ENCODE measurements at regions not wholly inside any gene's neighbourhood (a gene's known extent, or its start where the extent isn't known, plus 50 kb on each side); places are given as distances from the start of the nearest gene placed in this dataset.

DNA sequence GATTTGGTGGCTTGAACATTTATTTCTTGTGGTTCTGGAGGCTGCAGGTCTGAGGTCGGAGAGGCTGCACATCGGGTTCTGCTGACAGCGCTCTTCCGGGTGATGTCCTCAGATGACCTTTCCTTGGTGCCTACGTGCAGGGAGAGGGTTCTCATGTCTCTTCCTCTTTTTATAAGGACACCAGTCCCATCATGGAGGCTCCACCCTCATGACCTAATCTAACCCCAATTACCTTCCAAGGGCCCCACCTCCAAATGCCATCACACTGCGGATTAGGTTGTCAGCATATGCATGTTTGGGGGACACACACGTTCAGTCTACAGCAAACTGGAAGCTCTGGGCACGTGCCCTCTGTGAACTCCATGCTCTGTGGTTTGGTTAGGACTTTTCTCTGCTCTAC, 338.6 kb downstream of the FGF9 start:
- DNase-seq (ENCODE audit: low read depth) = no peak

- DNase-seq (ENCODE audit: low read depth) = no peak
Observed at GRCh38 chr13:22009937-22010336, 339.1 kb downstream of the FGF9 start.

DNA sequence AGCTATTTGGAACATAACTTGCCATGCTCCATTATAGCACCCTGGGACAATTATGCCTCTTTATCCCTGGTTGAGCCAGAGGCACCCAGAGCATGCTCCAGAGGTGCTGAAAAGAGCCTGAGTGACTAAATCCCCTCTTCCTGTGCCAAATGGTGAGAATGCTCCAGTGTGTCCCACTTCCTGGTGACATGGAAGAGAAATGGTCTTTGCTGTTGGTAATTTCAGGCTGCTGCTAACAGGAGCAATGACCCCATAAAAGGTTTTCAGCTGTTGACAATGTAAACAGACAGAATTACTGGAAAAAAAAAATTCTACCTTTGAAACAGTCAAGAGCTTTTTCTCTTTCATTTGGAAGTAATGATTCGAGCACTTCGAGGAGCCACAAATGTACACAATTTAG, 341.8 kb downstream of the FGF9 start:
- no peak for DNase-seq (ENCODE audit: low read depth)

DNA sequence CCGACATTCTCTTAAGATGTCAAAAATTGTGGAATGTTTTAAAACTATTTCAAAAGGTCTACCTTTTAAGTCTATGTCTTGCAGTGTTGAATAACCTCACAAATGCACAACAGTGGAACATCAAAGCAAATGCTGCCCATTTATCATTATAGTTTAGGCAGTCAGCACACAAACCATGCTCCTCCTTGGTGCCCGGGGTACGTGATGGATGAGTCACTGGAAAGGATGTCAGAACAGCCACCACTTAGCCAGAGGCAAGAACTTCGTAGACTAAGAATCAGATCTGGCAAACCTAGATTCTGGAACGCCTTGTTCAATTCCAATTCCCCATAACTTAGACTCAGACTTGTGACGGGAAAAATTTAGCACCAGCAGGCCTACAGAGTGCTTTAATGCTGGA, 343.6 kb downstream of the FGF9 start:
- DNase-seq (ENCODE audit: low read depth) = no peak

DNA sequence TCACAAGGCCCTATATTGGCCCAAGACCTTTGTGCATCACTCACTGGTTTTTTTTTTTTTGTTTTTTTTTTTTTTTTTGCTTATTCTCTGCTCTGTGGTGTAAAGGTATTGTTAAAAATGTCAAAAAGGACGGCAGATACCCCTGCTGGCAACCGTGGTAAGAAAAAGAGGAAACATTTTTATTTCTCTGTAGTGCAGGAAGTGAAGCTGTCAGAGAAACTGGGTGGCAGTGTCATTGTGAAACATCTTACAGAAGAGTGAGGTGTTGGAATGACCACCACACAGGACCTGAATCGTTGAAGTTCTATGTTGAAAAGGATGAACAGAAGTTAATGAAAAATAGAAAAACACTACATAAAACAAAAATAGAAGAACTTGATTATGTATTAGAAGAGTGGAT, 346.4 kb downstream of the FGF9 start:
- DNase-seq (ENCODE audit: low read depth) = no peak

GRCh38 chr13:22018076-22018835, 347.4 kb downstream of the FGF9 start:
- no peak for DNase-seq (ENCODE audit: low read depth)

- no peak for DNase-seq (ENCODE audit: low read depth)
Observed at GRCh38 chr13:22018836-22019210, 347.9 kb downstream of the FGF9 start.

DNA sequence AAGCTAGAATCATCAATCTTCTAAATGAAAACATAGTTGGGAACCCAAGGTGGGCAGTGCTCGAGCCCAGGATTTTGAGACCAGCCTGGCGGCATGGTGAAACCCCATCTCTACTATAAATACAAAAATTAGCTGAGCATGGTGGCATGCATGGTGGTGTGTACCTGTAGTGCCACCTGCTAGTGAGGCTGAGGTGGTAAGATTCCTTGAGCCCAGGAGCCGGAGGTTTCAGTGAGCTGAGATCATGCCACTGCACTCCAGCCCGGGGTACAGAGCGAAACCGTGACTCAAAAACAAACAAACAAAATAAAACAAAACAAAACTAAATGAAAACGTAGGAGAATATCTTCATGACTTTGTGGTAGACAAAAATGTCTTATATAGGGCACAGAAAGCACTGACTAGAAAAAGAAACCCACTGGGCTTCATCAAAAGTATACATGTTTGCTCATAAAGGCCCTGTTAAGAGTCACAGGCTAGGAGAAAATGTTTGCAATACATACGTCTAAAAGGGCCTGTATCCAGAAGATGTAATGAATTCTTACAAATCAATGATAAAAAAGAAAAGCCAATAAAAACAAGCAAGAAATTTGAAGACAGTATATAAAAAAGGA, 353.6 kb downstream of the FGF9 start:
- no peak for DNase-seq (ENCODE audit: low read depth)

- DNase-seq (ENCODE audit: low read depth) = no peak
Observed at GRCh38 chr13:22027566-22027965, 356.7 kb downstream of the FGF9 start.

DNA sequence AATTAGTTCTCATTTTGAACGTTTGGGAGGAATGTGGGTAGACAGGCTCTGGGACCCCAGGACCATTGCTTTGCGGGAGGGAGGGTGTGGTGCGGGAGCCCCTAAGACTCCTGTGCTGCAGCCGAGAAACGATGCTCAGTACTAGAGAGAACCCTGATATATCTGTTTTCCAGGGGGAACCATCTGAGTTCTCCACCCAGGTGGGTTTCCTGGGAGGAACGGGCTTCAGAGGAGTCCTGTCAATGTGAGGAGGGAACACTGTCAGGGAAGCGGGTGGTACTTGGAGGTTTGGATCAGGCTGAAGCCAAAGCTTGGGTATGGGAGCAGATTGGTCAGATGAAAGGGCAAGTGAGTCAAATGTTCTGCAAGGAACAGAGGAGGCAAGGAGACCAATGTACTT, 358.0 kb downstream of the FGF9 start:
- DNase-seq (ENCODE audit: low read depth) = no peak

DNA sequence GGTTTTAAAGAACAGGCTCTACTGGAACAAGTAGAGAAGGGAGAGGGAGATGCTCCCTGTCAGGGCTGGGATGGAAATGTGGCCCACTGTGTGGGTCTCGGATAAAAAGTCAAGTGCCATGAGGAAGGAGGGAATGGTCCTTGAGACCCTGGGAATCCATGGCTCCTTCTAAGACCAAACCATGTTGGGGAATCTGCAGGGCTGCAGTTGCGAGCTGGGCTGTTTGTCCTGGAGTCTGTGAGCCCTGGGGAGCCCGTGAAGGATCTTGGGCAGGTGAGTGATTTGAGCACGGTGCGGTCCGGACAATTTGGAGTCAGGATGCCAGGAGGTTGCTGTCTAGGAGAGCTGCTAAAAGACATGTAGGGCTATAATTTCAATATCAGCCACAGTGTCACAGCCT, 359.4 kb downstream of the FGF9 start:
- DNase-seq (ENCODE audit: low read depth) = no peak

GRCh38 chr13:22031702-22032286, 360.9 kb downstream of the FGF9 start:
- no peak for DNase-seq (ENCODE audit: low read depth)

DNA sequence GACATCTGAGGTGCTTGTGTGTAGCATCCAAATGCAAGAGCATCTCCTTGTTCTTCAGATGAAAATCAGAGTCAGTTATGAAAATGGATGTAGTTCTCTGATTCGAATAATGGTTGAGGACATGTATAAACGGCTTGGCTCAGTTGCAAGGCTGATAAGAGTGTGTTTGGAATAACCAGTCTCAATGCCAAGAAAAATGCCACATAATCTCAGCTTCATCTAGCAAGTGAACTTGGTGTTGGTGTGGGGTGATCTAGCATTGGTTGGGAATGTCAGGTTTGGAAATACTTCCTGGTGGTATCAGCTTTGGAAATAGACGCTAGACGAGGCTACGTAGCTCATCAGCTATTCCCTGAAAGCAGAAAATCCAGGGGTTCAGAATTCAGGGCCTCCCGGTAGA, 362.0 kb downstream of the FGF9 start:
- DNase-seq (ENCODE audit: low read depth) = no peak

GRCh38 chr13:22039961-22040360, 369.1 kb downstream of the FGF9 start:
- no peak for DNase-seq (ENCODE audit: low read depth)

- DNase-seq (ENCODE audit: low read depth) = no peak
Observed at GRCh38 chr13:22040810-22041364, 370.0 kb downstream of the FGF9 start.

- no peak for DNase-seq (ENCODE audit: low read depth)
Observed at GRCh38 chr13:22041741-22042140, 370.9 kb downstream of the FGF9 start.

GRCh38 chr13:22047082-22047784, 376.4 kb downstream of the FGF9 start:
- DNase-seq (ENCODE audit: low read depth) = no peak

GRCh38 chr13:22047785-22048104, 376.9 kb downstream of the FGF9 start:
- DNase-seq (ENCODE audit: low read depth) = no peak

- no peak for DNase-seq (ENCODE audit: low read depth)
Observed at GRCh38 chr13:22049384-22049783, 378.5 kb downstream of the FGF9 start.

DNA sequence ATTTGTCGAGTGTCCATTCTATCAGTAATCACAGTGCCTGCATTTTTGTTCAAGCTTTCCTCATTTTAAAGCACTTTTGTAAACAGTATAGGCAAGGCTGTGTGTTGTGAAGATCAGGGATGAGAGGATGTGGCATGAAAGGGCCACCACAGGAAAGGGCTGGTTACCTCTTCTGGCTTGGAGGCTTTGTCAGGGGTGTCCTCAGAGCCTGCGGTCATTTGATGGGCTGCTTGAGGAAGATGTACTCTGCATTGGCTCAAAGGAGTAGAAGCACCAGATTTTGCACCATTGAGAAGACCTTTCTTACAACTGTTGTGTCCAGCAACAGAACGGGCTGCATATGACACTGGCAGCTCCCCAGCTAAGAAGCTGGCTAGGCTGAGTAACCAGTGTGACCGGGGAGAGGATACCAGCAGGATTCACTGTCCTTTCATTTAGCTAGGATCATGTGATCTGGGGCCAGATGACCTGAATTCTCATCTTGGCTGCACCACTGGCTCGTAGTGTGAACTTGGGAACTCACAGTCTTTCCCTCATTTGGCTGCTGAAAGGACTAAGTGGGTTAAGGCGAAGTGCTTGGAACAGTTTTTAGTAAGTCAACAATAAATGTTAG, 380.2 kb downstream of the FGF9 start:
- no peak for DNase-seq (ENCODE audit: low read depth)

DNA sequence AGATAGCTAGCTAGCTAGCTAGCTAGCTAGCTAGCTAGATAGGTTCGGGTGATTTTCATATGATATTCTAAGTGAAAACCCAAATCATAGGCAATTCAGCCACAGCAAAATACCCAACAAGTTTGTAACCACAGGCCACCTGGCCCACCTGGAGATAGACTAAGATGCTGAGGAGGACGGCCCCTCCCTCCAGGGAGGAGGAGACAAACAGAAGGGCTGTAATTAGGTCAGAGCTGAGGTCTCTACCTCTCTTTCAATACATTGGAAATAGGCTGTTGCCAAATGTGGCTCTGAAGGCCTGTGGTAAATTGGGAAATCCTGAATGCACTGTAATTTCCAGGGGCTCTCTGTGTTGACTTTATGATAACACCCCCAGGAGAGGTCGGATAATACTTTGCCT, 382.2 kb downstream of the FGF9 start:
- no peak for DNase-seq (ENCODE audit: low read depth)

- no peak for DNase-seq (ENCODE audit: low read depth)
Observed at GRCh38 chr13:22055259-22055658, 384.4 kb downstream of the FGF9 start.
